Limb (tissue), 2 donors: ENCODE measurements at regions not wholly inside any gene's neighbourhood (a gene's known extent, or its start where the extent isn't known, plus 50 kb on each side); places are given as distances from the start of the nearest gene placed in this dataset.
"Not testable (repeated sequence)": the region's sequence is repeated elsewhere in the genome, so short reads cannot be mapped to it uniquely, and the experiment has no call there.

ENCODE experiments used
- DNase-seq, 2 donors: peaks; one replicate each; pipeline ENCODE4 v3.0.0-alpha.2; 2016; ENCODE audit errors: extremely low spot score in 2 of 2

- no peak for DNase-seq
Observed at GRCh38 chr5:158212237-158212636, 353.3 kb upstream of the CLINT1 start.

DNA sequence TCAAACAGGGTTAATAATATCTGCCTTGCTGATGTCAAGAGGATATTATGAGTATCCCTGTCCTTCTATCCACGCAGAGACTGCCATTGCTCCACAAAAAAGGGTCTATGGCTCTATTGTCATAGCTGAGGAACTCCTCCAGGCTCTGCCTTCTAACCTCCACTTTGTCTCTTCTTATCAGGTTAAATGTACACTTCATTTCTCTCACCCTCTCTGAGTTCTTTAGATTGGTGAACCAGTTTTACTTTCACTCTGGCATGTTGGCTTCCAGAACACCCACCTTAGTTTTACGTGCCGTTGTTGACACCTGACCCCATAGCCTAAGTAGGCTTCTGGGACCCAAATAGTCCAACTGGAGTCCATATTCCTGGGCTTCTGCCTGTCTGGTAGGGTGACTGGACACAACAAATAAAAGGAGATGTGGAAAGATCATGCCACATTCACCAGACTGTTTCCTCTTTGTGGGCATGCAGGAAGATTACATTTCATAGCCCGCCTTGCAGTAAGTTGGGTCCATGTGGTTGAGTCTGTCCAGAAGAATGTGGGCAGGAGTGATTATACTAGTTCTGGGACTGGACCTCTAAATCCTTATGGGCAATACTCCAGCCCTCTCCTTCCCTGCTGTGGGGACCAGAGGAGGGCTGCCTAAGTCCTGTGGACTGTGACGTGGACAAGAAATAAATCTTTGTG, 350.4 kb upstream of the CLINT1 start:
- DNase-seq, result no peak

GRCh38 chr5:158207733-158208132, 348.8 kb upstream of the CLINT1 start:
- DNase-seq, result no peak

- no peak for DNase-seq
Observed at GRCh38 chr5:158205992-158206391, 347.0 kb upstream of the CLINT1 start.

DNA sequence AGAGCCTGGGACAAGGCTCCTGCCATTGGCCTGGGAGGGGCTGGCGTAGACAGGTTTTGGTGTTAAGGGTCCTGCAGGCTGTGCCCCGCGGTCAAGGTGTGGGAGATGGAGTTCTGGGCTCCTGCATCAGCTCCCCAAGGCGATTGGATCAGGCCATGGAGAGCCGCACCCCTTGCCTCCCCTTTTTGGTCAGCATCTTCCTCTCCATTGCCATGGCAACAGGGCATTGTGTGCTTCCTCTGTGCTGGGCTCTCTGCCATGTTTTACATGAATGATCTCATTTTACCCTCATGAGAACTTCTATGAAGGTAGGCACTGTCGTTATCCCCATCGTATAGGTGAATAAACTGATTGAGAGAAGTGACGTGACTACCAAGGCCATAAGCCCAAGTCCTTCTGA, 344.3 kb upstream of the CLINT1 start:
- DNase-seq, result no peak

DNA sequence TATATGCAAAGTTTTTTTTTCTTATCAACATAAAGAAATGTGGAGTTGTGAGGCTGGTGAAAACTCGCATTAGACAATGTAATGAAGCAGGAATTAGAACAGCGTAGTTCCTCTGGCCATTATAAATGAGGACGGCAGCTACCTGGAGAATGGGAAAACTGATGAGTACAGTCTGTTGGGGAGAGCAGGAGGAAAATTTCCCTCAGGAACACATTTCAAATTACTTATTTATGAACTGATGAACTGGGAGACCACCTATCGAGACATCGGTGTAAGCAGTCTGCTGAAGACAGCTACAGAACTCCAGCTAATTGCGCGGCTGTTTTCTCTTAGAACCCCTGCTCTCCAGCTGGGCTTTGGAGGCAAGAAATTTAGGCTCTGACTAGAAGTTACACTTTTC, 343.9 kb upstream of the CLINT1 start:
- no peak for DNase-seq

DNA sequence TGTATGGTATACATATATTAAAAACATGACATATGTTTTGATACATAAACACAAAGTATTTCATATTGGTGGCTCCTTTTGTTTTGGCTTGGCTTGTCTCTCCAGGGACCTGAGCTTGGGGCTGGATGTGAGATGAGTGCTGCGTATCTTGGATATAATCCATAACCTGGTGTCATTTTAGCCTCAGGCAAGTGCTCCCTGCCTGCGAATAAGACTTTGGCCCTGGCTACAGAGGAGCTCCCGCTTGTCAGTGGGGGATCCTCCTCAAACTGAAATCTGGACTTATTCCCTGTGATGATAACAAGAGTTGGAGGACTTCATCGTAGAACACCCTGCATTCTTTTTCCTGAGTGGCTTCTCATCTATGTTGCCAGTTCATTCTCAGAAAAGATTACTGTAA, 341.7 kb upstream of the CLINT1 start:
- DNase-seq, result no peak

DNA sequence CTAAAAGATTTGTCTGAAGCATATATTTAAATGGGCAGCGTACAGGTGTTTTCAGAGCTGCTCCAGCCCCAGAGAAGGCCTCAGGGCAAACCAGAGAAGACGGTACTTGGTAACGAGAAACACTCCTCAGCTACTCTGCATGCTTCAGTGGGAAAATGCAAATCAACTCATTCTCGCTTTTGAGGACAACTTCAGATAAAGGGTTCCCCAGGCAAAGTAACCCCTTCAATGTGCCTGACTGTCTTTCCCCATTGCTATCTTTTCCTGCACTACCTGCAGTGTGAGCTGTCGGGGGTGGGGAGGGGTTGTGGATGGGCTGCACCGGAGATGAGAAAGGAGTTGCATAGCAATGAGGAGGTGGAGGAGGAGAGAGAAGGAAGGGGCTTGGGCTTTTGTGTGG, 339.7 kb upstream of the CLINT1 start:
- no peak for DNase-seq

GRCh38 chr5:158195416-158196210, 336.7 kb upstream of the CLINT1 start:
- no peak for DNase-seq

DNA sequence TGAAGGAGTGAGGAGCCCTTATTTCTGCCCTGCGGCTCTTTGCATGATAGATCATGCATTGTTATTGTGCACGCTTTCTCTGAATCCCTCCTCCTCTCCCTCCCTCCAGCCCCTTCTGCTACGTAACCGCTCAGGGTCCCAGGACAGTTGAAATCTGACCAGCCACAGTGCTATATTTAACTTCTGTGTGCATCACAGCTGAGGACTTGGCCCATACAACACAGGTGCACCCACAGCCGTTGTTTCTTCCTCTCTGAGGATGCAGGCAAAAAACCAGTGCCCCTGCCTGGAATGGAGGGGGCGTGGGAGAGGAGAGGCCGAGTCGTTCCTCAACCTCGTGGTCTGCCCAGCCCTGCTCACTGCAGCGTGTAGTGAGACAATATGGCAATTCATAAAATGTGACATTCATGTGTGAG, 335.6 kb upstream of the CLINT1 start:
- DNase-seq, result peak; percentile 48 to 67

- DNase-seq, result not testable (repeated sequence)
Observed at GRCh38 chr5:158193395-158193794, 334.4 kb upstream of the CLINT1 start.

DNA sequence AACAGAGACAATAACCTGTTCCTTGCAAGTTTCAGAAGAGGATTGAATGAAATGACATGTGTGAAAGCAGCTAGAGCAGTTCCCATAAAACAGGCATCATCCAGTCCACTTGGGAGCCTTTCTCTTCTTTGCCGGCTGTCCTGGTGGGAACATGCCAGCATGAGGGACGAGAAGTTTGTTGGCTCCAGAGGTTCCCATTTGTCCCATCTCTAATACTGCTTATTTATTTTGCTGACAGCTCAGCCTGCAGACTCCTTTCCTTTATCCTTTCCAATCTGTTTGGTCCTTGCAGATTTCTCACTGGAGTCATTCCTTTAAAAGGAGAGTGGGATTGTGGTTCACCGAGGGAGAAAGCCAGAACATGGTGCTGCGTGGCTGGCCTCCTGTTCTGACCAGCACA, 321.5 kb upstream of the CLINT1 start:
- DNase-seq, result no peak

DNA sequence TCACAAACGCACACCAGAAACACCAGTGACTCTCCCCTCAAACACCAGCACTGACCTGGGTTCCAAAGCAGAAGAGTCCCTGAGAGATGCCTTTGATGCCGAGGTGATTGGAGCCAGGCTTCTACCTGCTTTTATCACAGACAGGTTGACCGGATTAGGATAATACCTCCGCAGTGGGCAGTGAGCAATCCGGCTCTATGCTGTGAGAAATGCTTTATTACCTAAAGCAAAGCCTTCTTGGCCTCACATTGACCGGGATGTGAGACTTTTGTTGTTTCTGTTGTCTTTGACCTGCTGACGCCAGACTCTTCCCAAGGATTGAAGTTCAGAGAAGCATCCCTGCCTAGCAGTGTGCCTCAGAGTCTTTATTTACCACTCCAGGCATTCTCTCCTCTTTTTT, 320.3 kb upstream of the CLINT1 start:
- DNase-seq, result no peak

DNA sequence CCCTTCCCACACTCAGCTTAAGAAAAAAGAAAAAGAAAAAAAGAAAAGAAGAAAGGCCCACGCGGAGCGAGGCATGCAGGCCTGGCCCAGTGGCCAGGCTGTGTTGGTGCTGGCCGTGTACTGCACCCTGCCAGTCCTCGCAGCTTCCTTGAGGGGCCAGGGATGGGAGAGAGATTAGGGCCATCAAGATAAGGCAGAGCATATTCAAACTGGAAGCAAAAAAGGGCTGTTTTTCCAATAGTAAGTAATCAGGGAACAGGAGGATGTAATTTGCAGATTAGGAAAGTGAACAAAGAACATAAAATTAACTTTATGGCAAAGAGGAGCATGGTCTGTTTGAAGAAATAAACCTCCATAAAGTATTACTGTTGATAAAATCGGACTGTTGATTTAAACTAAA, 319.6 kb upstream of the CLINT1 start:
- DNase-seq, result no peak

DNA sequence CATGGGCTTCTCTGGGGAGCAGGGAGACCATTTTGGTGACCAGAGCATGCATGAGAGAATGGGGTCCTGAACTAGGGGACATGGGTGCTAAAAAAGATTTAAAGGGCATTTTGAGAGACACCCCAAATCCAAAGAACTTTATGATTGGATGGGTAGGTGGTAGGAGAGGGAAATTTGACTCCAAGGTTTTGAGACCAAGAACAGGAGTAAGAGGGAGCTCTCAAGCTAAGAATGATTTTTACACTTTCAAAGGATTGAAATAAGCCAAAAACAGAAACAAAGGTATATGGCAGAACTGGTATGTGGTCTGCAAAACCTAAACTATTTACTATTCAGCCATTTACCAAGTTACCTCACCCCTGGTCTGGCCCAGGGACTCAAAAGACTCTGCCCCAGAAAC, 318.2 kb upstream of the CLINT1 start:
- no peak for DNase-seq

DNA sequence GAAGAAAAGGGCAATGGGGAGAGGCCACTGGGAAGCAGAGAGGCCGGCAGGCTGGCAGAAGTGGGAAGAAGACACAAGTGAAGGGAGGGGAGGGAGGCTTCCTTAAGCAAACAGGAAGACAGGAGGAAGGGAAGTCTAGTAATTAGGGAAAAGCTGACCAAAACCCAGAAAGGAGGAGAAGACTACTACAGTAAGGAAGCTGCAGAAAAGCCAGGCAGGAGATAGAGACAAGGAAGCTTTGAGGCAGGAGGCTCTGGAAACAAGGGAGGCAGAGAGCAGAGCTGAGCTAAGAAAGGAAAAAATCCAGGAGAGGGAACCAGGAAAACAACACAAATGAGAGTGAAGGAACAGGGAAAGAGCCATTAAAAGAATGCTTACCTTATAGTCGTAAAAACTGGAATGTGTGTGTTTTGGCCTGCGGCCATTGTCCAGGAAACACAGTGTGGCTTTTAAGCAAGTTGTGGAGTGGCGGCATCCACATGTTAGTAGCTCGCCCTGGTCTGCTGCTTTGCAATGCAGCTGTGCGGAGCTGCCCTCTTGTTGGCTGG, 317.1 kb upstream of the CLINT1 start:
- DNase-seq, result peak; percentile 50 to 64

- peak; percentile 90 for DNase-seq
Observed at GRCh38 chr5:158174918-158175851, 316.2 kb upstream of the CLINT1 start.

DNA sequence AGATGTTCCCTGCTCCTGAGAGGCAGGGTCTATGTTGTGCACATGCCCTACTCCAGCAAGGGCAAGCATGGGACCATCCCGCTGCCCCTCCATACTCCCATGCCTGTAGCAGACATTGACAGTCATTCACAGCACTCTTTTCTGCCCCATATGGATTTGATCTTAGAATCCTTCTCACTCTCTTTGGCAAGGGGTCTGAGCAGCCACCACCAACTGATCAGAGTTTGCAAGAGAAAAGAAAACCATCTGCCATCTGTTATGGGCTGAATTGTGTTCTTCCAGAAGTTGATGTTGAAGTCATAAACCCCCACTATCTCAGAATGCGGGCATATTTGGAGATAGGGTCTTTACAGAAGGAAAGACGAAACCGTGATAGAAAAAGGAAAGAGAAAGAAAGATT, 315.1 kb upstream of the CLINT1 start:
- DNase-seq, result no peak

DNA sequence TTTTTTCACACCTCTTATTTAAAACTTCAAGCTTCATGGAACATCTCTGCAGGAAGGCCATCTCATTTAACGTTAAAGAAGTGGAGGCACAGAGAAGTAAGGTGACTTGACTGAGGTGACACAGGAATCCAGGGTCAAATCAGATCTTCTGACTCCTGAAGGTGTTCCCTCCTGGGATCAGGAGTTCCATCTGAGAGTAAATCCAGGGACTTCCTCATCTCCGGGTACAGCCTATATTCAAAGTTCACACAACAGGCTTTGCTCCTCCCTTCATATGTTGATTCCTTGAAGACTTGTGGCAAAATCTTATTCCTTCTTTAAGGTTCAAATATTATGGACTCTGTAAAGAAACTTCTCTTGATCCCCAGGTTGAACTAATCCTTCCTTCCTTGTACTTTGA, 313.1 kb upstream of the CLINT1 start:
- DNase-seq, result no peak

DNA sequence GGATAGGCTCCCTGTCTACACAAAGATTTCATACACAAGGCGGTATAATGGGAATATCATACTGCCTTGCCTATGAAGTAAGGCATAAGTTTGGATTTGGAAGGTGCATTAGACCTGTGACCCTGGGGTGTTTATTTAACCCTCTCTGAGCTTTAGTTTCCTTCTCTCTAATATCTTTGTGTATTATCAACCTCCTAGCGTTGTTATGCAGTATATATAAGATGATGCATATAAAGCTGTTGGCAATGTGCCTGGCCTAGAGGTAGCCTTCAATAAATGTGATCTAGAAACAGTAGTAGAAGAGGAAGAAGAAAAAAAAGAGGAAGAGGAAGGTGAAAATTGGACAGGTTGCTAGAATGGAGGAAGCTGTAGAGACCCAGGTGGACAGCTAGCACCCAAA, 311.6 kb upstream of the CLINT1 start:
- no peak for DNase-seq

GRCh38 chr5:158170060-158170459, 311.1 kb upstream of the CLINT1 start:
- no peak for DNase-seq

- DNase-seq, result no peak
Observed at GRCh38 chr5:158166424-158166823, 307.5 kb upstream of the CLINT1 start.
